GM23338 (cell line): ENCODE measurements at regions not wholly inside any gene's neighbourhood (a gene's known extent, or its start where the extent isn't known, plus 50 kb on each side); places are given as distances from the start of the nearest gene placed in this dataset.

ENCODE experiments used
- ATAC-seq: fragments of 200-7000 bp; cut with Tn5 transposase; 3 replicates; pipeline ENCODE4 v1.9.1; 2020
- DNase-seq: peaks from one replicate; pipeline ENCODE4 v3.0.0-alpha.2; 2015; ENCODE audit warnings: low spot score
- H2AFZ ChIP-seq: fragments of 200-600 bp; sonication (generic); 2 replicates; pipeline ENCODE4 v1.8.0; 2016; ENCODE audit warnings: antibody characterized with exemption, mild to moderate bottlenecking, moderate library complexity
- H3F3A ChIP-seq: fragments of 200-600 bp; sonication (generic); replicated peaks from 2 replicates; pipeline ENCODE4 v1.8.0; 2017; ENCODE audit warnings: antibody characterized with exemption, mixed run types, low read depth
- H3K27ac ChIP-seq: fragments of 200-600 bp; sonication (generic); 2 replicates; pipeline ENCODE4 v1.6.1; 2016; ENCODE audit warnings: low read depth
- H3K27me3 ChIP-seq: fragments of 200-600 bp; sonication (generic); 2 replicates; pipeline ENCODE4 v1.8.0; 2016; ENCODE audit warnings: mild to moderate bottlenecking, mixed run types, moderate library complexity; ENCODE audit not compliant: insufficient read depth
- H3K36me3 ChIP-seq: fragments of 200-600 bp; sonication (generic); 2 replicates; pipeline ENCODE4 v1.8.0; 2016; ENCODE audit warnings: mild to moderate bottlenecking; ENCODE audit not compliant: insufficient read depth
- H3K4me1 ChIP-seq: fragments of 200-600 bp; sonication (generic); 2 replicates; pipeline ENCODE4 v1.8.0; 2016; ENCODE audit warnings: mild to moderate bottlenecking, moderate library complexity; ENCODE audit not compliant: insufficient read depth
- H3K4me2 ChIP-seq: fragments of 200-600 bp; sonication (generic); 2 replicates; pipeline ENCODE4 v1.7.1; 2017; ENCODE audit warnings: mixed run types
- H3K4me3 ChIP-seq: fragments of 200-600 bp; sonication (generic); 2 replicates; pipeline ENCODE4 v1.6.1; 2016; ENCODE audit warnings: mixed run types
- H3K79me2 ChIP-seq: fragments of 200-600 bp; sonication (generic); replicated peaks from 2 replicates; pipeline ENCODE4 v1.8.0; 2017; ENCODE audit warnings: mild to moderate bottlenecking; ENCODE audit not compliant: insufficient read depth
- H3K9me2 ChIP-seq: fragments of 200-600 bp; sonication (generic); 2 replicates; pipeline ENCODE4 v1.8.0; 2017; ENCODE audit not compliant: insufficient read depth
- H4K20me1 ChIP-seq: fragments of 200-600 bp; sonication (generic); replicated peaks from 2 replicates; pipeline ENCODE4 v1.8.0; 2017; ENCODE audit warnings: mild to moderate bottlenecking; ENCODE audit not compliant: insufficient read depth
- H3K27ac Mint-ChIP-seq: 2 replicates; pipeline ENCODE4 v1.8.0; 2020; ENCODE audit warnings: inconsistent platforms, mild to moderate bottlenecking, moderate library complexity, mixed read lengths
- H3K27me3 Mint-ChIP-seq: 3 replicates; pipeline ENCODE4 v1.8.0; 2022; ENCODE audit warnings: low read depth, mild to moderate bottlenecking, moderate library complexity, mixed read lengths, inconsistent platforms; ENCODE audit not compliant: insufficient read depth, poor library complexity
- H3K36me3 Mint-ChIP-seq: 3 replicates; pipeline ENCODE4 v1.8.0; 2021; ENCODE audit warnings: low read depth, mild to moderate bottlenecking, inconsistent platforms, moderate library complexity, mixed read lengths
- H3K4me1 Mint-ChIP-seq: 3 replicates; pipeline ENCODE4 v1.8.0; 2020; ENCODE audit warnings: mild to moderate bottlenecking, inconsistent platforms, mixed read lengths
- H3K4me3 Mint-ChIP-seq: 3 replicates; pipeline ENCODE4 v1.8.0; 2021; ENCODE audit warnings: moderate library complexity, mild to moderate bottlenecking, inconsistent platforms, mixed read lengths
- H3K9me3 Mint-ChIP-seq: 3 replicates; pipeline ENCODE4 v1.8.0; 2020; ENCODE audit warnings: moderate library complexity, mild to moderate bottlenecking, inconsistent platforms, mixed read lengths
- CREB1 ChIP-seq: fragments of 250-450 bp; sonication (Bioruptor Pico); IDR thresholded peaks from 2 replicates; pipeline ENCODE4 v1.5.0; 2020; ENCODE audit warnings: low read depth, mild to moderate bottlenecking, moderate library complexity
- ETS1 ChIP-seq: IDR thresholded peaks from 2 replicates; pipeline ENCODE4 v1.6.1; 2016; ENCODE audit warnings: antibody characterized with exemption
- EZH2 ChIP-seq: fragments of 200-600 bp; sonication (generic); IDR thresholded peaks from one replicate; pipeline ENCODE4 v1.8.0; 2017; ENCODE audit warnings: antibody characterized with exemption, mild to moderate bottlenecking, low read depth; ENCODE audit not compliant: unreplicated experiment
- EZH2phosphoT487 ChIP-seq: fragments of 200-600 bp; sonication (generic); IDR thresholded peaks from one replicate; pipeline ENCODE4 v1.8.1; 2018; ENCODE audit warnings: antibody characterized with exemption; ENCODE audit not compliant: unreplicated experiment
- JUNB ChIP-seq: IDR thresholded peaks from one replicate; pipeline ENCODE4 v1.6.1; 2016; ENCODE audit warnings: antibody characterized with exemption; ENCODE audit not compliant: unreplicated experiment
- NANOG ChIP-seq: IDR thresholded peaks from 2 replicates; pipeline ENCODE4 v1.6.1; 2016; ENCODE audit warnings: antibody characterized with exemption, borderline replicate concordance
- POLR2AphosphoS5 ChIP-seq: IDR thresholded peaks from 2 replicates; pipeline ENCODE4 v1.6.1; 2016; ENCODE audit warnings: antibody characterized with exemption, low read depth
- STAT1 ChIP-seq: IDR thresholded peaks from one replicate; pipeline ENCODE4 v1.6.1; 2016; ENCODE audit warnings: antibody characterized with exemption; ENCODE audit not compliant: unreplicated experiment
- ZNF114 ChIP-seq: fragments of 250-450 bp; sonication (Bioruptor Pico); IDR thresholded peaks from 2 replicates; pipeline ENCODE4 v1.5.0; 2020; ENCODE audit warnings: mild to moderate bottlenecking, moderate library complexity
- ZNF331 ChIP-seq: fragments of 250-450 bp; sonication (Bioruptor Pico); IDR thresholded peaks from 2 replicates; pipeline ENCODE4 v1.5.0; 2020; ENCODE audit warnings: low read depth, mild to moderate bottlenecking, moderate library complexity
- ZNF462 ChIP-seq: fragments of 250-450 bp; sonication (Bioruptor Pico); IDR thresholded peaks from 2 replicates; pipeline ENCODE4 v1.5.0; 2020; ENCODE audit warnings: mild to moderate bottlenecking, moderate library complexity
- TF ChIP-seq, protein P1 (sequence below): IDR thresholded peaks from one replicate; pipeline ENCODE4 v1.6.1; 2018; ENCODE audit warnings: antibody characterized with exemption; ENCODE audit not compliant: unreplicated experiment
- TF ChIP-seq, protein P2 (sequence below), 2 experiments: fragments of 200-600 bp in 1 of 2; sonication (generic) in 1 of 2; conservative IDR thresholded peaks; 2 replicates each; pipeline versions ENCODE4 v1.5.1 to v1.6.1; 2016 to 2017; ENCODE audit warnings: antibody characterized with exemption in 2 of 2, low read depth in 2 of 2, mild to moderate bottlenecking in 2 of 2, moderate library complexity in 1 of 2

DNA sequence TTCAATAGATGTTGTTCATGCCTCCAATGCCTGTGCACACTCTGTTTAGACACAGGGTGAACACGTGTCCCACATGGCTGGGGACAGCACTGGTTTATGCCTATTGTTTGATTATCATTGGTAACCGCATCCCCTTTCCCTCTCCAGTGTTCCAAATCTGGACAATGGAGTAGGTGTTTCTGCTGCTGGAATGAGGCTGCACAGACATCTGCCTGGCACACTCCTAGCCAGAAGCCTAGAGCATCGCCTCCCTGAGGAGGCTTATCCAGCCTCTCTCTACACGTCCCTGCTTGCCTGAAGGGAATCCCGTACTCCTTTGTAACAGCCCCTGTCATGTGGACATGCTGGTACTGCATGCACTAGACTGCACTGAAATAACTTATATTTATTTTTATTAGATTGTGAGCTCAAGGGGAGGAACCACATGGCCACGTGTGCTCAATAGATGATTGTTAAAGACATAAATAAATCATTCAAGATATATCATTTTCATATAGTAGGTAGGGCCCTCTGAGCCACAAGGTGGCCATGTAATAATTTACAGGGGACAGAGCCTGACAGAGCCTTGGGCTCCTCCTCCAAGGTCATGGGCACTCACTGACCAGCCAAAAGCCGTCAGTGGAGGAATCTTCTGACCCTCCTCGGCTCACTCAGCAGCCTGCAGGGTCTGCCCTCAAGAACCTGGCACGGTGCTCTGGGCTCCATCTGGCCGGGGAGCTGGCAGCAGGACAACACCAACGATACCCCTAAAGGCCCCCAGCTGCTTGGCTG, 310.9 kb upstream of the ZNF32 start:
- H3K4me2 ChIP-seq, result no peak overlapping the region
- no peak for ATAC-seq
- H4K20me1 ChIP-seq, result no peaks in the 10 kb centered on the region
- Mint-ChIP-seq H3K4me3 (no peak overlapping the region), H3K4me1 (peaks cover 11% of the 10 kb centered on the region), H3K36me3 (no peaks in the 10 kb centered on the region), H3K9me3 (no peaks in the 10 kb centered on the region; the same call in 1 of the 3 replicates), H3K27me3 (peaks cover 11% of the 10 kb centered on the region), H3K27ac (no peak overlapping the region)
- no peak for DNase-seq
- no peaks in the 10 kb centered on the region for H3K36me3 ChIP-seq
- H3F3A ChIP-seq, result no peaks in the 10 kb centered on the region
- 0 out of 2 replicates have a peak, but pooled peaks cover 3% of the 10 kb centered on the region for H3K4me1 ChIP-seq
- H3K27ac ChIP-seq, result no peak overlapping the region
- TF ChIP-seq ZNF114 (CRISPR knock-in tag) (no peak), STAT1 (no peak), EZH2 (no peak), ZNF462 (CRISPR knock-in tag) (no peak), CREB1 (CRISPR knock-in tag) (no peak), JUNB (no peak), NANOG (no peak), ETS1 (no peak), ZNF331 (CRISPR knock-in tag) (no peak), EZH2phosphoT487 (no peak), POLR2AphosphoS5 (no peak)
- TF ChIP-seq, protein P1, sequence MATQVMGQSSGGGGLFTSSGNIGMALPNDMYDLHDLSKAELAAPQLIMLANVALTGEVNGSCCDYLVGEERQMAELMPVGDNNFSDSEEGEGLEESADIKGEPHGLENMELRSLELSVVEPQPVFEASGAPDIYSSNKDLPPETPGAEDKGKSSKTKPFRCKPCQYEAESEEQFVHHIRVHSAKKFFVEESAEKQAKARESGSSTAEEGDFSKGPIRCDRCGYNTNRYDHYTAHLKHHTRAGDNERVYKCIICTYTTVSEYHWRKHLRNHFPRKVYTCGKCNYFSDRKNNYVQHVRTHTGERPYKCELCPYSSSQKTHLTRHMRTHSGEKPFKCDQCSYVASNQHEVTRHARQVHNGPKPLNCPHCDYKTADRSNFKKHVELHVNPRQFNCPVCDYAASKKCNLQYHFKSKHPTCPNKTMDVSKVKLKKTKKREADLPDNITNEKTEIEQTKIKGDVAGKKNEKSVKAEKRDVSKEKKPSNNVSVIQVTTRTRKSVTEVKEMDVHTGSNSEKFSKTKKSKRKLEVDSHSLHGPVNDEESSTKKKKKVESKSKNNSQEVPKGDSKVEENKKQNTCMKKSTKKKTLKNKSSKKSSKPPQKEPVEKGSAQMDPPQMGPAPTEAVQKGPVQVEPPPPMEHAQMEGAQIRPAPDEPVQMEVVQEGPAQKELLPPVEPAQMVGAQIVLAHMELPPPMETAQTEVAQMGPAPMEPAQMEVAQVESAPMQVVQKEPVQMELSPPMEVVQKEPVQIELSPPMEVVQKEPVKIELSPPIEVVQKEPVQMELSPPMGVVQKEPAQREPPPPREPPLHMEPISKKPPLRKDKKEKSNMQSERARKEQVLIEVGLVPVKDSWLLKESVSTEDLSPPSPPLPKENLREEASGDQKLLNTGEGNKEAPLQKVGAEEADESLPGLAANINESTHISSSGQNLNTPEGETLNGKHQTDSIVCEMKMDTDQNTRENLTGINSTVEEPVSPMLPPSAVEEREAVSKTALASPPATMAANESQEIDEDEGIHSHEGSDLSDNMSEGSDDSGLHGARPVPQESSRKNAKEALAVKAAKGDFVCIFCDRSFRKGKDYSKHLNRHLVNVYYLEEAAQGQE, result no peak
- TF ChIP-seq, protein P2, sequence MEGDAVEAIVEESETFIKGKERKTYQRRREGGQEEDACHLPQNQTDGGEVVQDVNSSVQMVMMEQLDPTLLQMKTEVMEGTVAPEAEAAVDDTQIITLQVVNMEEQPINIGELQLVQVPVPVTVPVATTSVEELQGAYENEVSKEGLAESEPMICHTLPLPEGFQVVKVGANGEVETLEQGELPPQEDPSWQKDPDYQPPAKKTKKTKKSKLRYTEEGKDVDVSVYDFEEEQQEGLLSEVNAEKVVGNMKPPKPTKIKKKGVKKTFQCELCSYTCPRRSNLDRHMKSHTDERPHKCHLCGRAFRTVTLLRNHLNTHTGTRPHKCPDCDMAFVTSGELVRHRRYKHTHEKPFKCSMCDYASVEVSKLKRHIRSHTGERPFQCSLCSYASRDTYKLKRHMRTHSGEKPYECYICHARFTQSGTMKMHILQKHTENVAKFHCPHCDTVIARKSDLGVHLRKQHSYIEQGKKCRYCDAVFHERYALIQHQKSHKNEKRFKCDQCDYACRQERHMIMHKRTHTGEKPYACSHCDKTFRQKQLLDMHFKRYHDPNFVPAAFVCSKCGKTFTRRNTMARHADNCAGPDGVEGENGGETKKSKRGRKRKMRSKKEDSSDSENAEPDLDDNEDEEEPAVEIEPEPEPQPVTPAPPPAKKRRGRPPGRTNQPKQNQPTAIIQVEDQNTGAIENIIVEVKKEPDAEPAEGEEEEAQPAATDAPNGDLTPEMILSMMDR (conservative IDR thresholded peaks at IDR 0.05; ENCODE audit: low read depth in 2 of 2), result no peak
- no peaks in the 10 kb centered on the region for H3K27me3 ChIP-seq
- H2AFZ ChIP-seq, result no peak overlapping the region
- no peaks in the 10 kb centered on the region; the same call in none of the 2 replicates for H3K9me2 ChIP-seq
- no peak overlapping the region for H3K4me3 ChIP-seq
- no peaks in the 10 kb centered on the region for H3K79me2 ChIP-seq
